ENCODE measurements at regions not wholly inside any gene's neighbourhood (a gene's known extent, or its start where the extent isn't known, plus 50 kb on each side); places are given as distances from the start of the nearest gene placed in this dataset.

DNA sequence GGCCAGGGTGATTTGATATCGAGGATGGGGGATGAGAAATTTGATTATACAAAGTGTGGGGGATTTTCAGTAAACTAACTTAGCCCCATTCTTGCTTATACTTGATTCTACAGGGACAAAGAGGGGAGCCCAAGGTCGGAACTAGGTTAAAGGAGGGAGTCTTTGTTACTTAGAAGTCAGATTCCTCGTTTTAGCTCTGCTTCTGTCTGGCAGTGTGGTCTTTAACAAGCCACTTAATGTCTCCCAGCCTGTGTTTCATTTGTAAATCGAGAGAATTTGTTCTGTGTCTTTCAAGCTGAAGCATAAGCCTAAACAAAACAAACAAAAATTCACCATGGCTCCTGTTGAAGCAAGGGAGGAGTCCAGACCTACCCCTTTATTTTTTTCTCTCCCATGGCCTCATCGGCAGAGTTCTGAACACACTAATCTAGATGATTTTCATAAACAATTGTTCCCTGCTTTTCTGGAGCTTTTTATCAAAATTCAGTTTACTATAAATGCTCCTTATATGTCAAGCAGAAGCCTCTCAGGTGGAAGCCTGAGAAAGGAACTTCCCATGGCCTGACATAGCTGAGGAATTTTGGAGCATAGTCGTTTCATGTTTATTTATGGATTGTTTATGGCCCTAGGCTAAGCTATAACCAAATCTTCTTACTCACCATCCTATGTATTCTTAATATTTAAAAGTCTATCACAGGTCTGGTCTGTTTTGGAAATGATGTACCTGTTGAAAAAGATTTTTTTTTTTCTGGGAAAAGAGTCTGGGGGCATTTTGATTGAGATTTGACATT is 62.6 kb upstream of the SYTL5 start (continued):
- TF ChIP-seq KDM4A (IDR thresholded peaks at IDR 0.05; ENCODE audit: low read depth, low read length, severe bottlenecking) (no peak), SIX5 (IDR thresholded peaks at IDR 0.05; ENCODE audit: low read depth, low read length) (no peak), CBX8 (IDR thresholded peaks at IDR 0.05; ENCODE audit: borderline replicate concordance, low read depth, low read length) (no peak), CTBP2 (IDR thresholded peaks at IDR 0.05; ENCODE audit: borderline replicate concordance, insufficient read depth, insufficient read length, low read length) (no peak), E2F6 (IDR thresholded peaks at IDR 0.05) (no peak), SAP30 (IDR thresholded peaks at IDR 0.05; ENCODE audit: insufficient read depth, insufficient replicate concordance, low read length) (no peak), TCF12 (IDR thresholded peaks at IDR 0.05; ENCODE audit: low read depth, low read length) (no peak), YY1 (IDR thresholded peaks at IDR 0.05; ENCODE audit: low read depth, low read length) (no peak), RNF2 (IDR thresholded peaks at IDR 0.05; ENCODE audit: borderline replicate concordance, low read depth, low read length, missing control alignments, poor library complexity, severe bottlenecking) (no peak), KDM1A (IDR thresholded peaks at IDR 0.05; ENCODE audit: borderline replicate concordance, low read length) (no peak)
